HepG2 (cell line): ENCODE measurements at regions not wholly inside any gene's neighbourhood (a gene's known extent, or its start where the extent isn't known, plus 50 kb on each side); places are given as distances from the start of the nearest gene placed in this dataset.
"Not testable (repeated sequence)": the region's sequence is repeated elsewhere in the genome, so short reads cannot be mapped to it uniquely, and the experiment has no call there.

Source experiments
- ATRX ChIP-seq: sonication (generic); formaldehyde crosslinking; IDR thresholded peaks from 2 replicates; pipeline ENCODE4 v1.4.0; 2020; ENCODE audit warnings: missing genetic modification reagents, borderline replicate concordance
- BRCA1 ChIP-seq: sonication (generic); formaldehyde crosslinking; IDR thresholded peaks from 2 replicates; pipeline ENCODE4 v1.4.0; 2020; ENCODE audit warnings: missing genetic modification reagents
- CTCF ChIP-seq: sonication (generic); formaldehyde crosslinking; IDR thresholded peaks from 2 replicates; pipeline ENCODE4 v1.5.0; 2020; ENCODE audit warnings: mild to moderate bottlenecking, missing genetic modification reagents, moderate library complexity
- FOXO1 ChIP-seq: sonication (generic); formaldehyde crosslinking; IDR thresholded peaks from 2 replicates; pipeline ENCODE4 v1.4.0; 2020; ENCODE audit warnings: missing genetic modification reagents
- MAZ ChIP-seq, 2 experiments: sonication (generic) in 1 of 2; formaldehyde crosslinking in 1 of 2; IDR thresholded peaks; 2 replicates each; pipeline versions ENCODE4 v1.5.0 to v1.6.1; 2012 to 2020; ENCODE audit warnings: low read depth in 2 of 2, mild to moderate bottlenecking in 2 of 2, borderline replicate concordance in 1 of 2, improper control_type of control experiment in 1 of 2, low read length in 1 of 2, missing genetic modification reagents in 1 of 2, moderate library complexity in 1 of 2
- POLR2A ChIP-seq, 2 experiments: IDR thresholded peaks; 2 replicates each; pipeline ENCODE4 v1.6.1; 2011; ENCODE audit warnings: low read depth in 2 of 2, low read length in 2 of 2, mild to moderate bottlenecking in 1 of 2, moderate library complexity in 1 of 2; ENCODE audit not compliant: insufficient read depth in 1 of 2
- ZNF430 ChIP-seq: sonication (generic); formaldehyde crosslinking; IDR thresholded peaks from 2 replicates; pipeline ENCODE4 v1.9.0; 2021; ENCODE audit warnings: mild to moderate bottlenecking, missing genetic modification reagents
- ZNF75D ChIP-seq: sonication (generic); formaldehyde crosslinking; IDR thresholded peaks from 2 replicates; pipeline ENCODE4 v1.8.1; 2023; ENCODE audit warnings: missing genetic modification reagents, mild to moderate bottlenecking, borderline replicate concordance
- ZSCAN25 ChIP-seq: sonication (generic); formaldehyde crosslinking; IDR thresholded peaks from 2 replicates; pipeline ENCODE4 v1.8.0; 2022; ENCODE audit warnings: mild to moderate bottlenecking, missing genetic modification reagents
- TF ChIP-seq, protein P1 (sequence below): IDR thresholded peaks from 2 replicates; pipeline ENCODE4 v1.6.1; 2016; ENCODE audit warnings: low read depth, borderline replicate concordance
- TF ChIP-seq, protein P2 (sequence below): sonication (generic); formaldehyde crosslinking; IDR thresholded peaks from 2 replicates; pipeline ENCODE4 v1.9.0; 2021; ENCODE audit warnings: missing genetic modification reagents, mild to moderate bottlenecking, borderline replicate concordance

- TF ChIP-seq MAZ (IDR thresholded peaks at IDR 0.05; ENCODE audit: borderline replicate concordance, low read depth, low read length); MAZ (CRISPR knock-in tag; IDR thresholded peaks at IDR 0.05; ENCODE audit: low read depth); FOXO1 (CRISPR knock-in tag); ZNF75D (CRISPR knock-in tag); CTCF; ZSCAN25 (CRISPR knock-in tag); POLR2A (IDR thresholded peaks at IDR 0.05; ENCODE audit: insufficient read depth in 1 of 2, low read depth in 2 of 2, low read length in 2 of 2); ZNF430 (CRISPR knock-in tag); ATRX (CRISPR knock-in tag); BRCA1 (CRISPR knock-in tag): not testable (repeated sequence)
- TF ChIP-seq, protein P1, sequence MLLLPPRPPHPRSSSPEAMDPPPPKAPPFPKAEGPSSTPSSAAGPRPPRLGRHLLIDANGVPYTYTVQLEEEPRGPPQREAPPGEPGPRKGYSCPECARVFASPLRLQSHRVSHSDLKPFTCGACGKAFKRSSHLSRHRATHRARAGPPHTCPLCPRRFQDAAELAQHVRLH = not testable (repeated sequence)
- TF ChIP-seq, protein P2, sequence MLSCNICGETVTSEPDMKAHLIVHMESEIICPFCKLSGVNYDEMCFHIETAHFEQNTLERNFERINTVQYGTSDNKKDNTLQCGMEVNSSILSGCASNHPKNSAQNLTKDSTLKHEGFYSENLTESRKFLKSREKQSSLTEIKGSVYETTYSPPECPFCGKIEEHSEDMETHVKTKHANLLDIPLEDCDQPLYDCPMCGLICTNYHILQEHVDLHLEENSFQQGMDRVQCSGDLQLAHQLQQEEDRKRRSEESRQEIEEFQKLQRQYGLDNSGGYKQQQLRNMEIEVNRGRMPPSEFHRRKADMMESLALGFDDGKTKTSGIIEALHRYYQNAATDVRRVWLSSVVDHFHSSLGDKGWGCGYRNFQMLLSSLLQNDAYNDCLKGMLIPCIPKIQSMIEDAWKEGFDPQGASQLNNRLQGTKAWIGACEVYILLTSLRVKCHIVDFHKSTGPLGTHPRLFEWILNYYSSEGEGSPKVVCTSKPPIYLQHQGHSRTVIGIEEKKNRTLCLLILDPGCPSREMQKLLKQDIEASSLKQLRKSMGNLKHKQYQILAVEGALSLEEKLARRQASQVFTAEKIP = not testable (repeated sequence)
Observed at GRCh38 chr11:67803055-67803454, 128.6 kb upstream of the ALDH3B2 start.
